HFFc6 (cell line): ENCODE measurements at regions not wholly inside any gene's neighbourhood (a gene's known extent, or its start where the extent isn't known, plus 50 kb on each side); places are given as distances from the start of the nearest gene placed in this dataset.

ENCODE experiments used
- DNase-seq: peaks from one replicate; pipeline ENCODE4 v3.0.0-alpha.2; 2018
- H3K27ac Mint-ChIP-seq: 2 replicates; pipeline ENCODE4 v1.8.0; 2020; ENCODE audit warnings: mild to moderate bottlenecking, mixed read lengths
- H3K27me3 Mint-ChIP-seq: 2 replicates; pipeline ENCODE4 v1.8.0; 2021; ENCODE audit warnings: mild to moderate bottlenecking, moderate library complexity, mixed read lengths; ENCODE audit not compliant: insufficient read depth
- H3K36me3 Mint-ChIP-seq: 2 replicates; pipeline ENCODE4 v1.8.0; 2021; ENCODE audit warnings: low read depth, mixed read lengths
- H3K4me1 Mint-ChIP-seq: 2 replicates; pipeline ENCODE4 v1.8.0; 2020; ENCODE audit warnings: low read depth, mixed read lengths
- H3K4me3 Mint-ChIP-seq: 2 replicates; pipeline ENCODE4 v1.8.0; 2020; ENCODE audit warnings: mild to moderate bottlenecking, moderate library complexity, mixed read lengths
- H3K9me3 Mint-ChIP-seq: 2 replicates; pipeline ENCODE4 v1.8.0; 2020; ENCODE audit warnings: mild to moderate bottlenecking, mixed read lengths
- TF ChIP-seq, protein P1 (sequence below): fragments of 200-600 bp; sonication (generic); IDR thresholded peaks from 2 replicates; pipeline ENCODE4 v1.5.0; 2021; ENCODE audit warnings: antibody characterized with exemption, mild to moderate bottlenecking

- H3K36me3 Mint-ChIP-seq = no peaks in the 10 kb centered on the region
- H3K27ac Mint-ChIP-seq = no peak overlapping the region
- TF ChIP-seq, protein P1, sequence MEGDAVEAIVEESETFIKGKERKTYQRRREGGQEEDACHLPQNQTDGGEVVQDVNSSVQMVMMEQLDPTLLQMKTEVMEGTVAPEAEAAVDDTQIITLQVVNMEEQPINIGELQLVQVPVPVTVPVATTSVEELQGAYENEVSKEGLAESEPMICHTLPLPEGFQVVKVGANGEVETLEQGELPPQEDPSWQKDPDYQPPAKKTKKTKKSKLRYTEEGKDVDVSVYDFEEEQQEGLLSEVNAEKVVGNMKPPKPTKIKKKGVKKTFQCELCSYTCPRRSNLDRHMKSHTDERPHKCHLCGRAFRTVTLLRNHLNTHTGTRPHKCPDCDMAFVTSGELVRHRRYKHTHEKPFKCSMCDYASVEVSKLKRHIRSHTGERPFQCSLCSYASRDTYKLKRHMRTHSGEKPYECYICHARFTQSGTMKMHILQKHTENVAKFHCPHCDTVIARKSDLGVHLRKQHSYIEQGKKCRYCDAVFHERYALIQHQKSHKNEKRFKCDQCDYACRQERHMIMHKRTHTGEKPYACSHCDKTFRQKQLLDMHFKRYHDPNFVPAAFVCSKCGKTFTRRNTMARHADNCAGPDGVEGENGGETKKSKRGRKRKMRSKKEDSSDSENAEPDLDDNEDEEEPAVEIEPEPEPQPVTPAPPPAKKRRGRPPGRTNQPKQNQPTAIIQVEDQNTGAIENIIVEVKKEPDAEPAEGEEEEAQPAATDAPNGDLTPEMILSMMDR = no peak
- H3K4me3 Mint-ChIP-seq = no peak overlapping the region
- H3K9me3 Mint-ChIP-seq = peaks cover 22% of the 10 kb centered on the region
- no peaks in the 10 kb centered on the region for H3K4me1 Mint-ChIP-seq
- peaks cover 4% of the 10 kb centered on the region; the same call in 1 of the 2 replicates for H3K27me3 Mint-ChIP-seq
- DNase-seq = no peak
Observed at GRCh38 chr9:17846948-17847655, 268.2 kb downstream of the SH3GL2 start.

DNA sequence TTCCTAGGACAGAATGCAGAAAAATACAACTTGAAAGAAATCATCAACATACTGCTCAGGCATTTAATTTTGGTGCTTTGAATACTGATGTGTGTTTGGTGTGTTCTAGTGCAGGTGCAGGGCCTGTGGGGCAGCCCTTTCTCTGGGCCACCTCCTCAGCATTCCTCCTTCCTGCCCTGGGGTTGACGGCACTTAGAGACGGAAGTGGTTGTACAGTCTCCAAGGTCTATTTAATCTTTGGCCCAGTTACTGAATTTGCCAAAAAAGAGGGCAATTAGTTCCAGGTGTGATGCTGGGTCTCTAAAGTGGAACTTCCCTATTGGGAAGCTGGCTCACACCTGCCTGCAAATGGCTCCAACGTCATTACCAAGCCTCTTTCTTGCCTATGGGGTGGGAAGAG, 269.0 kb downstream of the SH3GL2 start:
- peaks cover 4% of the 10 kb centered on the region; the same call in 1 of the 2 replicates for H3K27me3 Mint-ChIP-seq
- DNase-seq = no peak
- H3K4me1 Mint-ChIP-seq = no peaks in the 10 kb centered on the region
- H3K9me3 Mint-ChIP-seq = peaks cover 22% of the 10 kb centered on the region
- no peaks in the 10 kb centered on the region for H3K36me3 Mint-ChIP-seq
- no peak overlapping the region for H3K27ac Mint-ChIP-seq
- TF ChIP-seq, protein P1 = no peak
- no peak overlapping the region for H3K4me3 Mint-ChIP-seq

- TF ChIP-seq, protein P1 = no peak
- H3K27ac Mint-ChIP-seq = no peak overlapping the region
- peaks cover under 1% of the 10 kb centered on the region; the same call in 1 of the 2 replicates for H3K27me3 Mint-ChIP-seq
- no peaks in the 10 kb centered on the region; the same call in 1 of the 2 replicates for H3K9me3 Mint-ChIP-seq
- no peak for DNase-seq
- H3K4me3 Mint-ChIP-seq = no peak overlapping the region
- H3K36me3 Mint-ChIP-seq = no peaks in the 10 kb centered on the region
- H3K4me1 Mint-ChIP-seq = no peaks in the 10 kb centered on the region
Observed at GRCh38 chr9:17852108-17852507, 273.2 kb downstream of the SH3GL2 start.

DNA sequence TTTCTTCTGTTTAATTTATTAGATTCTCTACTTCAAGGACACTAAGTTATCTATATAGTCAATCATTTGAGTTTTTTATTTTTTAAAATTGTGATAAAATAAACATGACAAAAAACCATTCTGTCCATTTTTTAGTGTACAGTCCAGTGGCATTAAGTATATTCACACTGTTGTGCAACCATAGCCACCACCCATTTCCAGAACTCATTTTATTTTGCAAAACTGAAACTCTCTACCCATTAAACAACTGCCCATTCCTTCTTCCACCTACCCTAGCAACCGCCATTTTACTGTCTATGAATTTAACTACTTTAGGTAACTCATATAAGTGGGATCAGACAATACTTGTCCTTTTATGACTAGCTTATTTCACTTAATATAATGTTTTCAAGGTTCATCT, 275.6 kb downstream of the SH3GL2 start:
- TF ChIP-seq, protein P1 = no peak

GRCh38 chr9:17856995-17857394, 278.1 kb downstream of the SH3GL2 start:
- H3K4me3 Mint-ChIP-seq = no peak overlapping the region
- TF ChIP-seq, protein P1 = no peak
- no peaks in the 10 kb centered on the region for H3K36me3 Mint-ChIP-seq

More for the DNA sequence above, 275.6 kb downstream of the SH3GL2 start:
- Mint-ChIP-seq H3K27me3 (no peaks in the 10 kb centered on the region; the same call in 1 of the 2 replicates), H3K9me3 (no peaks in the 10 kb centered on the region), H3K4me3 (no peak overlapping the region), H3K4me1 (no peaks in the 10 kb centered on the region), H3K27ac (no peak overlapping the region), H3K36me3 (no peaks in the 10 kb centered on the region)
- DNase-seq = no peak

More at GRCh38 chr9:17856995-17857394, 278.1 kb downstream of the SH3GL2 start:
- H3K27ac Mint-ChIP-seq = no peak overlapping the region
- H3K27me3 Mint-ChIP-seq = no peaks in the 10 kb centered on the region; the same call in 1 of the 2 replicates
- DNase-seq = no peak
- H3K4me1 Mint-ChIP-seq = no peaks in the 10 kb centered on the region
- no peaks in the 10 kb centered on the region for H3K9me3 Mint-ChIP-seq
